Motor neuron (in vitro differentiated cells): ENCODE measurements at regions not wholly inside any gene's neighbourhood (a gene's known extent, or its start where the extent isn't known, plus 50 kb on each side); places are given as distances from the start of the nearest gene placed in this dataset.

ENCODE experiments used
- ATAC-seq, 8 experiments: fragments of 200-7000 bp; cut with Tn5 transposase; replicated peaks in 6 of 8; 2 replicates each; pipeline ENCODE4 v1.8.0; 2021; ENCODE audit warnings: mild to moderate bottlenecking in 8 of 8, moderate library complexity in 8 of 8
- H3K27ac ChIP-seq, 2 donors: fragments of 250-450 bp; sonication (Bioruptor Pico); 2 replicates each; pipeline ENCODE4 v1.9.0; 2021; ENCODE audit warnings: antibody characterized with exemption in 2 of 2, mild to moderate bottlenecking in 2 of 2, moderate library complexity in 1 of 2
- H3K4me1 ChIP-seq, 2 donors: fragments of 250-450 bp; sonication (Bioruptor Pico); replicated peaks in 1 of 2; 2 replicates each; pipeline ENCODE4 v1.6.1; 2021; ENCODE audit warnings: antibody characterized with exemption in 2 of 2, mild to moderate bottlenecking in 2 of 2, moderate library complexity in 1 of 2
- H3K4me3 ChIP-seq, 5 donors: fragments of 250-450 bp; sonication (Bioruptor Pico); 2 replicates each; pipeline ENCODE4 v1.9.0; 2021; ENCODE audit warnings: antibody characterized with exemption in 5 of 5, mild to moderate bottlenecking in 5 of 5, moderate library complexity in 4 of 5
- WGBS, 10 experiments: fragments of 450-650 bp; shearing (Covaris generic); methylation state at CpG; one replicate each; pipeline ENCODE4 v1.0.0; 2022; 5-methylcytosine and 5-hydroxymethylcytosine counted together
- in situ Hi-C, 9 experiments: fragments of 400-800 bp; cut with MboI; loops; one replicate each; pipeline ENCODE4 v1.15.0; 2021; ENCODE audit warnings: low sequenced_read_pairs in 9 of 9, low pct_unique_long_range_greater_than_20kb in 2 of 9; ENCODE audit not compliant: unreplicated experiment in 9 of 9

DNA sequence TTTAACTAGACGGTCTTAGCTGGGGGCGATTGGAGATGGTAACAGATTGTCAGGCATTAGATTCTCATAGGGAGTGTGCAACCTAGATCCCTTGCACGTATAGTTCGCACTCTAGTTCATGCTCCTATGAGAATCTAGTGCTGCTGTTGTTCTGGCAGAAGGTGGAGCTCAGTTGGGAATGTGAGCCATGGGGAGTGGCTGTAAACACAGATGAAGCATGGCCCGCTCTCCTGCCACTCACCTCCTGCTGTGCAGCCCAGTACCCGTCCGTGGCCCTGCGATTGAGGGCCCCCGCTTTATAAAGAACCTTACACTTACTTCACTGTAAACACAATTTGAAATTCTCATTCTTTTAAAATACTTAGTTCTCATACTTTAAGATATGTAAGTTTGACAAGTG, 339.4 kb downstream of the CDH26 start:
- 51 to 95% (median 83%) methylated on average over 1 to 7 of the region's 9 CpGs; no CpG with 5 or more reads in 2 of the 10 experiments for WGBS, 10 experiments
- ATAC-seq, result peak in 2 of 8 experiments; percentile 21 to 73
- in situ Hi-C loops, result no loop called here
- Histone ChIP-seq H3K4me3 (no peak overlapping the region), H3K27ac (no peak overlapping the region), H3K4me1 (no peaks in the 10 kb centered on the region)

GRCh38 chr20:60298647-60299046, 340.4 kb downstream of the CDH26 start:
- in situ Hi-C loops, result no loop called here
- no peaks in the 10 kb centered on the region for H3K4me1 ChIP-seq
- no peak overlapping the region for H3K4me3 ChIP-seq
- 0 to 83% (median 54%) methylated on average over 1 to 5 of the region's 5 CpGs; no CpG with 5 or more reads in 6 of the 10 experiments for WGBS, 10 experiments
- ATAC-seq, result no peak
- no peak overlapping the region for H3K27ac ChIP-seq

DNA sequence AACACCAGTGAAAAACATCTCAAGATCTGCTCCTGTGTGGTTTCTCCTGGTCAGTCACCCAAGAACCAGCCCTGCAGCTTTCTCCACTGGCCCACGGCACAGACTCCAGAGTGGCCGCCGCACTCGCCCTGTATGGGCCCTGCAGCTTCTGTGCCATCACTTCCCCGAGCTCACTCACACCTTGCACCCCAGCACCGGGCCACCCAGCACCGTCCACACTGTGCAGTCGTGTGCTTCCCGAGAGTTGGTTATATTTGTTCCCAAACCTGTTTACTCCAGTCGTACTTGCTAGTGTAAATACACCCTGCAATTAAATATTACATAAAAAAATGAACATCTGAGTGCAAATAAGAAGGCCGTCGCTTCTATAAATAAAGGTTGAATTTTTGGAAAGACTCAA, 341.7 kb downstream of the CDH26 start:
- ATAC-seq, result no peak
- WGBS, 10 experiments, result 60 to 100% (median 90%) methylated on average over 1 to 5 of the region's 12 CpGs; no CpG with 5 or more reads in 4 of the 10 experiments
- Histone ChIP-seq H3K27ac (no peak overlapping the region), H3K4me3 (no peak overlapping the region), H3K4me1 (no peaks in the 10 kb centered on the region)
- in situ Hi-C loops, result no loop called here

DNA sequence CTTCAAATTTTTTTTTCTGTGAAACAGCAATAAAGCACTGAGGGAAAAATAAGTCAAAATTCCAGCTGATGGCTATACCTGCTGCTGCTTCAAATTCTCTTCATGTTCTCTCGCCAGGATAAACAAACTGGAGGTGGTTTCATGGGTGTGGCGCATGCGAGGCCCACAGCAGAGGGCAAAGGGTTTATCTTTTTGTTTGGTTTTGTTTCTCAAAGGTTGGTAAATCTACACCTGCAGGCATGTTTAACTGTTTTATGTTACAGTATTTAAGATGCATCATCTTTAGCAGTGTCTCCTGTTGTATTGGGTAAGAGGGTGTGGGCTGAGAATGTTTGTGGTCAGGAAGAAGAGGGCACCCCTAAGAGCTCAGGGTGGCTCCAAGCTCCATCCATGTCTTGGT, 342.2 kb downstream of the CDH26 start:
- in situ Hi-C loops, result no loop called here
- no peak overlapping the region for H3K4me3 ChIP-seq
- H3K27ac ChIP-seq, result no peak overlapping the region
- WGBS, 10 experiments, result 59 to 97% (median 71%) methylated on average over 1 to 3 of the region's 3 CpGs; no CpG with 5 or more reads in 2 of the 10 experiments
- ATAC-seq, result no peak
- no peaks in the 10 kb centered on the region for H3K4me1 ChIP-seq

DNA sequence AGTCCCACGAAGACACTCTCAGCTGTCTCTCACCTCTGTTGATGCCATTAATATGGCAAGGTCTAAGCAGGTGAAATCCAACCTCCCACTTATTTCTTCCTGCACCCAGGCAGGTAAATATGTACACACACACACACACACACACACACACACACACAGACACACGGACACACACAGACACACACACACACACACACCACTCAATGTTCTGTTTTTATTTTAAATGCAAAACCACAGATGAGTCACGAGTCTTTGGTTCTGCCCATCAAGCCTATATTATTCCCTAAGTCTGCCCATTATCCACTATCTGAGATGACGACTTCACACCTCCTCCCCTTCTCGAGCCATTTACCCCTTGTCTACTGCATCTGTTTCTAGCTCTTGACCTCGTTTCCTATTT, 344.7 kb downstream of the CDH26 start:
- no peak overlapping the region for H3K27ac ChIP-seq
- no peaks in the 10 kb centered on the region for H3K4me1 ChIP-seq
- peak in 2 of 8 experiments; percentile 42 for ATAC-seq
- 0 to 100% (median 47%) methylated on average over 1 to 5 of the region's 6 CpGs for WGBS, 10 experiments
- in situ Hi-C loops, result no loop called here
- H3K4me3 ChIP-seq, result no peak overlapping the region

DNA sequence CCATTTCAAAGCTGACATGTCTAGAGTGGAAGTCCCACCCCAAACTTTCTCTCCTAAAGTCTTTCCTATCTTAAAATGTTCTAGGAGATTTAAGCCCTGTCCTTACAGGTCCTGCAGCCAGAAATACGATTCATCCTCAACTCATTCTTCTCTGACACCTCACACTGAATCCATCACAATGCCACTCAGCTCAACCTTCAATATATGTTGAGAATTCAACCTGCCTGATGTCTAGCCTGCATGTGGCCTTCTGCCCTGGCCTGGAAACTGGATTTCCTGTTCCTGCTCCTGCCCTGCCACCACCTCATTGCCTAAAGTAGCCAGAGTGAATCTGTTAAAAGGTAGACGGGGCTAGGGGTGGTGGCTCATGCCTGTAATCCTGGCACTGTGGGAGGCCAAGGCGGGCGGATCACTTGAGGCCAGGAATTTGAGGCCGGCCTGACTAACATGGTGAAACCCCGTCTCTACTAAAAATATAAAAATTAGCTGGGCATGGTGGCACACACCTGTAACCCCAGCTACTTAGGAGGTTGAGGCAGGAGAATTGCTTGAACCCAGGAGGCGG, 345.9 kb downstream of the CDH26 start:
- no peak for ATAC-seq
- Histone ChIP-seq H3K4me3 (no peak overlapping the region), H3K4me1 (no peaks in the 10 kb centered on the region), H3K27ac (no peak overlapping the region)
- in situ Hi-C loops, result no loop called here
- 20 to 100% (median 63%) methylated on average over 1 to 4 of the region's 7 CpGs; no CpG with 5 or more reads in 3 of the 10 experiments for WGBS, 10 experiments

DNA sequence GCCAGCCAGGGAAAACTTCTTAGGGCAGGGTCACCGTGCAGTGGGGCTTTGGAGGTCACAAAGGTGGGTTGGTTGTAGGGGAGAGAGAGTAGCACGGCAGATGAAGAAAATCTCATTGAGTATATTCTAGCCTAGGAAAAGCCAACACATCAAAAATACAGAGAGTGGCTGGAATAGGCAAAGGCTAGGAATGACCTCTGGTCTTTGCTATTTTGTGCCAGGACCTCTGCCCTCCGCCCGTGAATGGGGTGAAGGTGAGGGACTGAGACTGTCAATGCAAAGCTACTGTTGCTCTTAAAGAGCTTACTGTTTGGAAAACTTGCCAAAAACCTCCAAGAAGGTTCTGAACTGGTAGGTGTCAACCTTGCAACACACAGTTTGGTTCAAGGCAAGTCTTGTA, 346.7 kb downstream of the CDH26 start:
- no peak overlapping the region for H3K4me3 ChIP-seq
- WGBS, 10 experiments, result 21 to 100% (median 82%) methylated on average over 1 to 4 of the region's 4 CpGs; no CpG with 5 or more reads in 4 of the 10 experiments
- ATAC-seq, result no peak
- no peak overlapping the region for H3K27ac ChIP-seq
- H3K4me1 ChIP-seq, result no peaks in the 10 kb centered on the region
- in situ Hi-C loops, result no loop called here

- WGBS, 10 experiments, result 0 to 73% (median 26%) methylated on average over 1 to 3 of the region's 3 CpGs; no CpG with 5 or more reads in 1 of the 10 experiments
- Histone ChIP-seq H3K4me1 (peaks cover 0 to 6% of the 10 kb centered on the region in 2 donors), H3K27ac (no peak overlapping the region), H3K4me3 (no peak overlapping the region)
- in situ Hi-C loops, result no loop called here
- peak in 1 of 8 experiments; percentile 11 for ATAC-seq
Measured at GRCh38 chr20:60306105-60306504, 347.9 kb downstream of the CDH26 start.

- WGBS, 10 experiments, result 0 to 78% (median 63%) methylated on average over 1 to 7 of the region's 7 CpGs; no CpG with 5 or more reads in 1 of the 10 experiments
- in situ Hi-C loops, result no loop called here
- ATAC-seq, result no peak
- Histone ChIP-seq H3K4me3 (no peak overlapping the region), H3K4me1 (peaks cover 0 to 8% of the 10 kb centered on the region in 2 donors), H3K27ac (no peak overlapping the region)
Measured at GRCh38 chr20:60306551-60306950, 348.3 kb downstream of the CDH26 start.

DNA sequence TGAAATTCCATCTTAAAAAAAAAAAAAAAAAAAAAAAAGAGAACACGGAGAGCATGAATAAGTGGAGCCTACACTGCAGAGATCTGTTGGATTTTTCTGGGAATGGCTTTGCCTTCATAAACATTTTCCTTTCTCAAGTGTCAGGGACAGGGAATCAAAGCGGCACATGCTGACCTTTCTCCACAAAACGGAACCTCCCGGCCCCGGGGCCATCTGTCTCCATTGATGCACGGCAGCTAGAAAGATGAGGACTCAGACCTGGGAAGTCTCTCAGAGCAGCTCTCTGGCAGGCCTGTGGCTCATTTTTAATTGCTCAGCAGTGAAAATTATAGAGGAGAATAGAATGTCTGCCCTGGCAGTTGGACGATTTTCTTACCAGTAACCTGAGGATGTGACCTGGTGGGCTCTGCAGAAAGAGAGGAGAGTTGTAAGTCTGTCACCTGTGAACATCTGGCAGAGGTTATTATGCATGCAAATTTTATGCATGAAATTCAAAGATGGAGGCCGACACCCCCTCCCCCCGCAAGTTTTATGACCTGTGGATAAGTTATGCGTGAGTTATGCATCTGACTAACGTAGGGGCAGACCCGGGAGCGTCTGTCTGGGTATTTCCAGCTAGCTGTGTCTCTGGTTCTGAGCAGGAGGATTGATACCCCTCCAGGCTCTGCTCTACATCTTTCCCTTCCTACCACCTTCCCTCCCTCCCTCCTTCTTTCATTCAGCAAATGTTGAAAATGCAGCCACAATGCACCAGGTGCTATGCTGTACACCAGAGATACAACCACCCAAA, 352.5 kb downstream of the CDH26 start:
- Histone ChIP-seq H3K27ac (no peak overlapping the region), H3K4me3 (no peak overlapping the region), H3K4me1 (peaks cover 4 to 8% of the 10 kb centered on the region in 2 donors)
- WGBS, 10 experiments, result 0 to 77% (median 59%) methylated on average over 3 to 12 of the region's 13 CpGs; no CpG with 5 or more reads in 1 of the 10 experiments
- in situ Hi-C loops, result no loop called here
- peak in 6 of 8 experiments; percentile 22 to 92 (median 82) for ATAC-seq

DNA sequence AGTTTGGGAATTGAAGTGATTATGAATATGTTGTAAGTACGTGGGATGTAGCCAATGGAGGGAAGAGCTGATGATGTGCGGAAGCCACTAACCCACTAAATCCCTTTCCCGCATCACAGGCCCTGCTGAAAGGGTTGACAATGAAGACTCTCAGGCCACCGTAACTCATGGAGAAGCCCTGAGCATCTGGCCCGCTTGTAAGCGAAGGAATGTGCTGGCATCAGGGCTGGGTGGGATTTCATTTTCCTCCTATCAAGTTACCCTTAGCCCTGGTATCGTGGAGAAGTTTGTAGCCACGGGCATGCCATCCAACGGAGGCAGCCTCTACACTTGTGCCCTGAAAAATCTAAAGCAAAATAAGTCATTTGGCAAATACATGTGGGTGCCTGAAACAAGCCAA, 355.0 kb downstream of the CDH26 start:
- WGBS, 10 experiments, result 27 to 95% (median 74%) methylated on average over 2 to 9 of the region's 9 CpGs
- no peak for ATAC-seq
- in situ Hi-C loops, result no loop called here
- H3K27ac ChIP-seq, result no peak overlapping the region
- H3K4me3 ChIP-seq, result no peak overlapping the region
- H3K4me1 ChIP-seq, result peaks cover 7 to 10% of the 10 kb centered on the region in 2 donors

- Histone ChIP-seq H3K4me3 (no peak overlapping the region), H3K4me1 (peaks cover 7 to 10% of the 10 kb centered on the region in 2 donors), H3K27ac (no peak overlapping the region)
- in situ Hi-C loops, result no loop called here
- ATAC-seq, result no peak
- 17 to 93% (median 60%) methylated on average over 1 to 5 of the region's 5 CpGs; no CpG with 5 or more reads in 4 of the 10 experiments for WGBS, 10 experiments
Measured at GRCh38 chr20:60313614-60314013, 355.4 kb downstream of the CDH26 start.

DNA sequence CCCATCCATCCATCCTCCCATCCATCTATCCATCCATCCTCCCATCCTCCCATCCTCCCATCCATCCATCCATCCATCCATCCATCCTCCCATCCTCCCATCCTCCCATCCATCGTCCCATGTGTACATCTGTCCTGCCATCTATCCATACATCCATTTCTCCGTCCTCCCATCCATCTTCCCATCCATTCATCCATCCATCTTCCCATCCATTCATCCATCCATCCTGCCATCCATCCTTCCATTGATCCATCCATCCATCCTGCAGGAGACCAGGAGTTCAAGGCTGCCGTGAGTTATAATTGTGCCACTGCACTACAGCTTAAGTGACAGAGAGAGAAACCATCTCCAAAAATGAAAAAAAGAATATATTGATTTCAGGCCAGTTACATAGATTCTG, 356.5 kb downstream of the CDH26 start:
- Histone ChIP-seq H3K27ac (no peak overlapping the region), H3K4me1 (peaks cover 7 to 10% of the 10 kb centered on the region in 2 donors), H3K4me3 (no peak overlapping the region)
- in situ Hi-C loops, result no loop called here
- 14 to 94% (median 71%) methylated on average over 1 to 3 of the region's 3 CpGs; no CpG with 5 or more reads in 1 of the 10 experiments for WGBS, 10 experiments
- no peak for ATAC-seq
